HEK293 (cell line): ENCODE measurements at regions not wholly inside any gene's neighbourhood (a gene's known extent, or its start where the extent isn't known, plus 50 kb on each side); places are given as distances from the start of the nearest gene placed in this dataset.
A peak's percentile ranks its signal among the peaks of the same experiment; 100 is the strongest.

Experiments
- CTCF ChIA-PET: fragments of 350-600 bp; formaldehyde crosslinking; extraction: SDS; loops from one replicate; lab custom pipeline; 2021; ENCODE audit warnings: antibody characterized with exemption; lab: Yijun Ruan, JAX
- POLR2A ChIA-PET: fragments of 300-600 bp; formaldehyde crosslinking; extraction: SDS; loops from one replicate; lab custom pipeline; 2020; ENCODE audit warnings: antibody characterized with exemption, inconsistent platforms; lab: Yijun Ruan, JAX
- H3K27ac ChIP-seq: fragments of 200-500 bp; sonication (Bioruptor generic); 2 replicates; pipeline ENCODE4 v1.5.1; 2014; ENCODE audit warnings: low read depth, low read length, control low read depth, inconsistent platforms; ENCODE audit errors: extremely low read depth
- H3K36me3 ChIP-seq, 2 experiments: fragments of 200-500 bp in 1 of 2; sonication (Bioruptor generic) in 1 of 2; 1 replicate in 1 of 2; 2 replicates in 1 of 2; pipeline ENCODE4 v1.5.1; 2014 to 2017; ENCODE audit warnings: inconsistent platforms in 2 of 2, low read length in 2 of 2; ENCODE audit not compliant: control insufficient read depth in 2 of 2, insufficient read depth in 1 of 2
- H3K4me1 ChIP-seq: fragments of 200-500 bp; sonication (Bioruptor generic); 2 replicates; pipeline ENCODE4 v1.5.1; 2014; ENCODE audit warnings: mild to moderate bottlenecking, low read length, inconsistent platforms; ENCODE audit not compliant: control insufficient read depth, insufficient read depth
- H3K4me3 ChIP-seq: 2 replicates; pipeline ENCODE4 v1.5.1; 2011; ENCODE audit warnings: low read depth, mild to moderate bottlenecking, control low read depth, low read length, moderate library complexity
- H3K9me3 ChIP-seq: fragments of 200-500 bp; sonication (Bioruptor generic); 2 replicates; pipeline ENCODE4 v1.5.1; 2014; ENCODE audit warnings: low read depth, low read length, inconsistent platforms; ENCODE audit not compliant: control insufficient read depth, insufficient read depth
- KLF16 ChIP-seq: fragments of 450-650 bp; formaldehyde crosslinking; IDR thresholded peaks from 2 replicates; pipeline ENCODE4 v1.5.1; 2017; ENCODE audit warnings: missing biosample characterization, missing genetic modification characterization
- MZF1 ChIP-seq: fragments of 450-650 bp; formaldehyde crosslinking; IDR thresholded peaks from 2 replicates; pipeline ENCODE4 v1.5.1; 2017; ENCODE audit warnings: missing biosample characterization, missing genetic modification characterization, borderline replicate concordance
- SETDB1 ChIP-seq: IDR thresholded peaks from one replicate; pipeline ENCODE4 v1.6.1; 2017; ENCODE audit warnings: mild to moderate bottlenecking, low read length, moderate library complexity, mixed read lengths; ENCODE audit not compliant: insufficient read length
- YY1 ChIP-seq: fragments of 450-650 bp; formaldehyde crosslinking; IDR thresholded peaks from 2 replicates; pipeline ENCODE4 v1.5.1; 2018; ENCODE audit warnings: missing biosample characterization, missing genetic modification characterization
- ZNF132 ChIP-seq: fragments of 450-650 bp; formaldehyde crosslinking; IDR thresholded peaks from 2 replicates; pipeline ENCODE4 v1.5.1; 2017; ENCODE audit warnings: missing biosample characterization, missing genetic modification characterization, borderline replicate concordance
- ZNF155 ChIP-seq: fragments of 450-650 bp; formaldehyde crosslinking; IDR thresholded peaks from 2 replicates; pipeline ENCODE4 v1.5.1; 2016; ENCODE audit warnings: missing biosample characterization, missing genetic modification characterization
- ZNF169 ChIP-seq: fragments of 450-650 bp; formaldehyde crosslinking; IDR thresholded peaks from 2 replicates; pipeline ENCODE4 v1.5.1; 2016; ENCODE audit warnings: missing biosample characterization, missing genetic modification characterization
- ZNF211 ChIP-seq: fragments of 450-650 bp; formaldehyde crosslinking; IDR thresholded peaks from 2 replicates; pipeline ENCODE4 v1.5.1; 2016; ENCODE audit warnings: low read depth, missing biosample characterization, missing genetic modification characterization
- ZNF23 ChIP-seq: fragments of 450-650 bp; formaldehyde crosslinking; IDR thresholded peaks from 2 replicates; pipeline ENCODE4 v1.5.1; 2016; ENCODE audit warnings: missing biosample characterization, missing genetic modification characterization, borderline replicate concordance
- ZNF302 ChIP-seq: fragments of 450-650 bp; formaldehyde crosslinking; IDR thresholded peaks from 2 replicates; pipeline ENCODE4 v1.5.1; 2016; ENCODE audit warnings: missing biosample characterization, missing genetic modification characterization, low read depth
- ZNF335 ChIP-seq: fragments of 450-650 bp; formaldehyde crosslinking; conservative IDR thresholded peaks from 2 replicates; pipeline ENCODE4 v1.5.1; 2016; ENCODE audit warnings: missing biosample characterization, missing genetic modification characterization
- ZNF366 ChIP-seq: fragments of 450-650 bp; formaldehyde crosslinking; conservative IDR thresholded peaks from 2 replicates; pipeline ENCODE4 v1.5.1; 2016; ENCODE audit warnings: missing biosample characterization, missing genetic modification characterization
- ZNF423 ChIP-seq: fragments of 450-650 bp; formaldehyde crosslinking; IDR thresholded peaks from 2 replicates; pipeline ENCODE4 v1.5.1; 2016; ENCODE audit warnings: missing biosample characterization, missing genetic modification characterization
- ZNF48 ChIP-seq: fragments of 450-650 bp; formaldehyde crosslinking; IDR thresholded peaks from 2 replicates; pipeline ENCODE4 v1.5.1; 2016; ENCODE audit warnings: missing biosample characterization, missing genetic modification characterization
- ZNF521 ChIP-seq: fragments of 450-650 bp; formaldehyde crosslinking; IDR thresholded peaks from 2 replicates; pipeline ENCODE4 v1.5.1; 2017; ENCODE audit warnings: missing biosample characterization, mild to moderate bottlenecking, missing genetic modification characterization
- ZNF530 ChIP-seq: fragments of 450-650 bp; formaldehyde crosslinking; IDR thresholded peaks from 2 replicates; pipeline ENCODE4 v1.5.1; 2016; ENCODE audit warnings: low read depth, missing biosample characterization, missing genetic modification characterization
- ZNF561 ChIP-seq: fragments of 450-650 bp; IDR thresholded peaks from 2 replicates; pipeline ENCODE4 v1.5.1; 2018; ENCODE audit warnings: missing biosample characterization, missing genetic modification characterization, borderline replicate concordance
- ZNF747 ChIP-seq: fragments of 450-650 bp; formaldehyde crosslinking; IDR thresholded peaks from 2 replicates; pipeline ENCODE4 v1.5.1; 2016; ENCODE audit warnings: missing biosample characterization, missing genetic modification characterization
- ZNF791 ChIP-seq: fragments of 450-650 bp; formaldehyde crosslinking; IDR thresholded peaks from 2 replicates; pipeline ENCODE4 v1.5.1; 2016; ENCODE audit warnings: missing biosample characterization, missing genetic modification characterization
- ZSCAN16 ChIP-seq: fragments of 450-650 bp; formaldehyde crosslinking; IDR thresholded peaks from 2 replicates; pipeline ENCODE4 v1.5.1; 2016; ENCODE audit warnings: missing biosample characterization, missing genetic modification characterization
- TF ChIP-seq, protein P1 (sequence below): fragments of 450-650 bp; formaldehyde crosslinking; IDR thresholded peaks from 2 replicates; pipeline ENCODE4 v1.5.1; 2016; ENCODE audit warnings: missing biosample characterization, missing genetic modification characterization
- TF ChIP-seq, protein P2 (sequence below): fragments of 450-650 bp; formaldehyde crosslinking; IDR thresholded peaks from 2 replicates; pipeline ENCODE4 v1.5.1; 2016; ENCODE audit warnings: missing biosample characterization, missing genetic modification characterization
- TF ChIP-seq, protein P3 (sequence below): fragments of 450-650 bp; formaldehyde crosslinking; IDR thresholded peaks from 2 replicates; pipeline ENCODE4 v1.5.1; 2016; ENCODE audit warnings: missing biosample characterization, missing genetic modification characterization
- TF ChIP-seq, protein P4 (sequence below): fragments of 450-650 bp; formaldehyde crosslinking; IDR thresholded peaks from 2 replicates; pipeline ENCODE4; 2016; ENCODE audit warnings: missing biosample characterization, missing genetic modification characterization
- TF ChIP-seq, protein P5 (sequence below): fragments of 450-650 bp; formaldehyde crosslinking; IDR thresholded peaks from 2 replicates; pipeline ENCODE4 v1.5.1; 2016; ENCODE audit warnings: missing biosample characterization, missing genetic modification characterization

DNA sequence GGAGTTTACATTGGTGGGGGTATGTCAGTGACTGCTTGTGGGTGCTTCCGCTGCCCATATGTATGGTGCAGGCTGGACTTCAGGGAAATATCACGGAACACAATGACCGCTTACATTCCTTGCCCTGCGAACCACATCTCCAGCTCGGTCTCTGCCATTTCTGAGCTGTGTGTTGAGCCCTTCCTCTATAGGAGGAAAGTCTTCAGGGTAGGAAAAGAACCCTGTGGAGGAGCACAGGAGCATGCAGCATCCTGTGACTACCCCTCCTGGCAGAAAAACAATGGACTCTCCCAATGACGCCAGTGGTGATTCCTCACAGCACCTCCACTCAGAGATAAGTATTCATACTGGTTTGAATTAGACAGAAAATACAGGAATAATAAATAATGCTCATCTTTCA is 276.8 kb upstream of the MAP3K1 start:
- Histone ChIP-seq H3K27ac (no peak overlapping the region), H3K36me3 (no peaks in the 10 kb centered on the region), H3K4me1 (peaks cover 4% of the 10 kb centered on the region; the same call in 1 of the 2 replicates), H3K9me3 (no peaks in the 10 kb centered on the region), H3K4me3 (no peak overlapping the region)
- ChIA-PET CTCF (interaction anchor here (0.5 kb wide), 1 partner anchor 1925 kb away, joined by 3 read pairs; no protein-coding TSS in a partner anchor), POLR2A (no interaction called here)
- no peak for TF ChIP-seq ZNF132 (tag by site-specific recombination)
- TF ChIP-seq MZF1 (tag by site-specific recombination): no peak
- no peak for TF ChIP-seq ZNF155
- TF ChIP-seq, protein P1, sequence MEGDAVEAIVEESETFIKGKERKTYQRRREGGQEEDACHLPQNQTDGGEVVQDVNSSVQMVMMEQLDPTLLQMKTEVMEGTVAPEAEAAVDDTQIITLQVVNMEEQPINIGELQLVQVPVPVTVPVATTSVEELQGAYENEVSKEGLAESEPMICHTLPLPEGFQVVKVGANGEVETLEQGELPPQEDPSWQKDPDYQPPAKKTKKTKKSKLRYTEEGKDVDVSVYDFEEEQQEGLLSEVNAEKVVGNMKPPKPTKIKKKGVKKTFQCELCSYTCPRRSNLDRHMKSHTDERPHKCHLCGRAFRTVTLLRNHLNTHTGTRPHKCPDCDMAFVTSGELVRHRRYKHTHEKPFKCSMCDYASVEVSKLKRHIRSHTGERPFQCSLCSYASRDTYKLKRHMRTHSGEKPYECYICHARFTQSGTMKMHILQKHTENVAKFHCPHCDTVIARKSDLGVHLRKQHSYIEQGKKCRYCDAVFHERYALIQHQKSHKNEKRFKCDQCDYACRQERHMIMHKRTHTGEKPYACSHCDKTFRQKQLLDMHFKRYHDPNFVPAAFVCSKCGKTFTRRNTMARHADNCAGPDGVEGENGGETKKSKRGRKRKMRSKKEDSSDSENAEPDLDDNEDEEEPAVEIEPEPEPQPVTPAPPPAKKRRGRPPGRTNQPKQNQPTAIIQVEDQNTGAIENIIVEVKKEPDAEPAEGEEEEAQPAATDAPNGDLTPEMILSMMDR (tag by site-specific recombination): no peak
- TF ChIP-seq ZNF48 (tag by site-specific recombination): no peak
- TF ChIP-seq, protein P2, sequence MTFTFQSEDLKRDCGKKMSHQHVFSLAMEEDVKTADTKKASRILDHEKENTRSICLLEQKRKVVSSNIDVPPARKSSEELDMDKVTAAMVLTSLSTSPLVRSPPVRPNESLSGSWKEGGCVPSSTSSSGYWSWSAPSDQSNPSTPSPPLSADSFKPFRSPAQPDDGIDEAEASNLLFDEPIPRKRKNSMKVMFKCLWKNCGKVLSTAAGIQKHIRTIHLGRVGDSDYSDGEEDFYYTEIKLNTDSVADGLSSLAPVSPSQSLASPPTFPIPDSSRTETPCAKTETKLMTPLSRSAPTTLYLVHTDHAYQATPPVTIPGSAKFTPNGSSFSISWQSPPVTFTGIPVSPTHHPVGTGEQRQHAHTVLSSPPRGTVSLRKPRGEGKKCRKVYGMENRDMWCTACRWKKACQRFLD (tag by site-specific recombination): no peak
- no peak for TF ChIP-seq SETDB1
- TF ChIP-seq ZNF302: no peak
- TF ChIP-seq KLF16 (tag by site-specific recombination): no peak
- no peak for TF ChIP-seq YY1 (tag by site-specific recombination)
- TF ChIP-seq, protein P3, sequence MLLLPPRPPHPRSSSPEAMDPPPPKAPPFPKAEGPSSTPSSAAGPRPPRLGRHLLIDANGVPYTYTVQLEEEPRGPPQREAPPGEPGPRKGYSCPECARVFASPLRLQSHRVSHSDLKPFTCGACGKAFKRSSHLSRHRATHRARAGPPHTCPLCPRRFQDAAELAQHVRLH (tag by site-specific recombination): no peak

DNA sequence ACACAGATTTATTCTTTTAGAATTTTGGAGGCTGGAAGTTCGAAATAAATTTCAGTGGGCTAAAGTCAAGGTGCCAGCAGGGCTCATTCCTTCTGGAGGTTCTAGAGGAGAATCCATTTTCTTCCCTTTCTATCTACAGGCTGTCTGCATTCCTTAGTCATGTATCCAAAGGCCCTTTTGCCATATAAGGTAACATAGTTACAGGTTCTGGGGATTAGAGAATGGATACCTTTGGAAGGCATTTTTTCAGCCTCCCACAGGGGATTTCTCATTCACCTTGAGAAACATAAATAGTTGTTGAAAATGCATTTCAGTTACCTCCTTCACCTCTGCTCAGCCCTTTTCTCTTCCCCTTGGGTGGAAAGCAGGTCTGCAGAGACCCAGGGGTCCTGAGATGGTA is 280.0 kb upstream of the MAP3K1 start:
- H3K27ac ChIP-seq: no peak overlapping the region
- H3K9me3 ChIP-seq: no peaks in the 10 kb centered on the region
- no peaks in the 10 kb centered on the region for H3K36me3 ChIP-seq
- TF ChIP-seq, protein P2 (tag by site-specific recombination): no peak
- no peak overlapping the region for H3K4me3 ChIP-seq
- peaks cover 4% of the 10 kb centered on the region; the same call in 1 of the 2 replicates for H3K4me1 ChIP-seq
- CTCF ChIA-PET: no interaction called here
- POLR2A ChIA-PET: no interaction called here

DNA sequence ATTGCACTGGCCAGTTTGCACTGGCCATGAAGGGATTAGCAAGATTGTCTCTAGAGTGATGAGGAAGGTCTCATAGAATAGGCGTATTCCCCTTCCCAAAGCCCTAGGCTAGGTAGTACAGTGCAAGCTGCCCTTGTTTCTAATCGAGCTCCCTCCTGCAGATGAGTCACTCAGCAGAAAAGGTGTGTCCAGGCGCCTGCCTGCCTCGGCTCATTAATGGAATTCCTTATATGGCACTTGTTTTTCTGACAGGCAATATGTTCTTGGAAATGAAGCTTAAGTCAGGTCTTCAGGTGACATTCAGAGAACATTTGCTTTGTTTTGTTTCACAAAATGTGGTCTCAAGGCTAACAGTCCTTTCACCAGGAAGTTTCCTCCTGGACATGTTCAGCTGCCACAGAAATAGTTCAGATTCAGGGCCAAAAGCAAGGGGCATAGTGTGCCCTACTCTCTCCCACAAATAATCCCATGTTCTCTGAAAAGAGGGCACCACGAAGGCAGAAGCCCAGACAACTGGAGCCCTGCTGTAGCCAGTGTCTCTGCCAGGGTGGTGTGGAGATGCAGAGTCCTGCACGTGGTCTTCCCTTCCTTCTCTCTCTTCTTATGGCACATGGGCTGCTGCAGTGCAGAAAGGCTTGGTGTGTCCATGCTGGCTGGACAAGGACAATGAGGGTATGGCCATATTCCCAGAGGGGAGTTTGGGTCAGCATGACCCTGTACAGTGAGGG is 281.1 kb upstream of the MAP3K1 start:
- no peak overlapping the region for H3K27ac ChIP-seq
- H3K4me1 ChIP-seq: peaks cover 4% of the 10 kb centered on the region; the same call in 1 of the 2 replicates
- H3K36me3 ChIP-seq: no peaks in the 10 kb centered on the region
- H3K4me3 ChIP-seq: no peak overlapping the region
- H3K9me3 ChIP-seq: no peaks in the 10 kb centered on the region
- TF ChIP-seq ZNF169 (tag by site-specific recombination) (no peak), ZNF23 (no peak), ZNF366 (tag by site-specific recombination) (peak; percentile 61), ZSCAN16 (tag by site-specific recombination) (no peak), ZNF521 (tag by site-specific recombination) (no peak), ZNF423 (tag by site-specific recombination) (no peak), ZNF530 (tag by site-specific recombination) (no peak), ZNF335 (tag by site-specific recombination) (peak; percentile 94), ZNF747 (tag by site-specific recombination) (no peak), ZNF791 (tag by site-specific recombination) (no peak), ZNF211 (tag by site-specific recombination) (no peak), ZNF561 (tag by site-specific recombination) (peak; percentile 88)
- TF ChIP-seq, protein P4, sequence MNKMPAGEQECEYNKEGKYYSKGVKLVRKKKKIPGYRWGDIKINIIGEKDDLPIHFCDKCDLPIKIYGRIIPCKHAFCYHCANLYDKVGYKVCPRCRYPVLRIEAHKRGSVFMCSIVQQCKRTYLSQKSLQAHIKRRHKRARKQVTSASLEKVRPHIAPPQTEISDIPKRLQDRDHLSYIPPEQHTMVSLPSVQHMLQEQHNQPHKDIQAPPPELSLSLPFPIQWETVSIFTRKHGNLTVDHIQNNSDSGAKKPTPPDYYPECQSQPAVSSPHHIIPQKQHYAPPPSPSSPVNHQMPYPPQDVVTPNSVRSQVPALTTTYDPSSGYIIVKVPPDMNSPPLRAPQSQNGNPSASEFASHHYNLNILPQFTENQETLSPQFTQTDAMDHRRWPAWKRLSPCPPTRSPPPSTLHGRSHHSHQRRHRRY: no peak
- TF ChIP-seq, protein P5, sequence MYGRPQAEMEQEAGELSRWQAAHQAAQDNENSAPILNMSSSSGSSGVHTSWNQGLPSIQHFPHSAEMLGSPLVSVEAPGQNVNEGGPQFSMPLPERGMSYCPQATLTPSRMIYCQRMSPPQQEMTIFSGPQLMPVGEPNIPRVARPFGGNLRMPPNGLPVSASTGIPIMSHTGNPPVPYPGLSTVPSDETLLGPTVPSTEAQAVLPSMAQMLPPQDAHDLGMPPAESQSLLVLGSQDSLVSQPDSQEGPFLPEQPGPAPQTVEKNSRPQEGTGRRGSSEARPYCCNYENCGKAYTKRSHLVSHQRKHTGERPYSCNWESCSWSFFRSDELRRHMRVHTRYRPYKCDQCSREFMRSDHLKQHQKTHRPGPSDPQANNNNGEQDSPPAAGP (tag by site-specific recombination): peak; percentile 47; the same call in 1 of the 2 replicates
- CTCF ChIA-PET: interaction anchor here (1.1 kb wide), 2 partner anchors 16 to 19 kb away, joined by 3 to 6 read pairs; no protein-coding TSS in a partner anchor
- POLR2A ChIA-PET: no interaction called here
